ELR (cell line): ENCODE measurements at regions not wholly inside any gene's neighbourhood (a gene's known extent, or its start where the extent isn't known, plus 50 kb on each side); places are given as distances from the start of the nearest gene placed in this dataset.

ENCODE experiments used
- DNase-seq: peaks from one replicate; pipeline ENCODE4 v3.0.0-alpha.2; 2015; ENCODE audit warnings: low read depth

GRCh38 chr7:157061979-157062378 is 51.5 kb upstream of the MNX1 start:
- DNase-seq: peak; percentile 15

- no peak for DNase-seq
Observed at GRCh38 chr7:157065046-157065445, 54.6 kb upstream of the MNX1 start.

- DNase-seq: no peak
Observed at GRCh38 chr7:157072361-157072760, 61.9 kb upstream of the MNX1 start.

- no peak for DNase-seq
Observed at GRCh38 chr7:157073335-157073734, 62.9 kb upstream of the MNX1 start.

- DNase-seq: no peak
Observed at GRCh38 chr7:157073949-157074624, 63.6 kb upstream of the MNX1 start.

- DNase-seq: no peak
Observed at GRCh38 chr7:157076466-157076865, 62.3 kb upstream of the UBE3C start.

- DNase-seq: no peak
Observed at GRCh38 chr7:157077021-157077420, 61.7 kb upstream of the UBE3C start.

- no peak for DNase-seq
Observed at GRCh38 chr7:157077986-157078644, 60.6 kb upstream of the UBE3C start.

- DNase-seq: no peak
Observed at GRCh38 chr7:157079116-157079515, 59.6 kb upstream of the UBE3C start.

GRCh38 chr7:157080111-157080730 is 58.5 kb upstream of the UBE3C start:
- DNase-seq: peak; percentile 67

GRCh38 chr7:157086508-157087187 is 52.1 kb upstream of the UBE3C start:
- no peak for DNase-seq

GRCh38 chr7:157087646-157088045 is 51.1 kb upstream of the UBE3C start:
- DNase-seq: no peak

- no peak for DNase-seq
Observed at GRCh38 chr7:157088136-157088535, 50.6 kb upstream of the UBE3C start.
